ENCODE measurements at regions not wholly inside any gene's neighbourhood (a gene's known extent, or its start where the extent isn't known, plus 50 kb on each side); places are given as distances from the start of the nearest gene placed in this dataset.

DNA sequence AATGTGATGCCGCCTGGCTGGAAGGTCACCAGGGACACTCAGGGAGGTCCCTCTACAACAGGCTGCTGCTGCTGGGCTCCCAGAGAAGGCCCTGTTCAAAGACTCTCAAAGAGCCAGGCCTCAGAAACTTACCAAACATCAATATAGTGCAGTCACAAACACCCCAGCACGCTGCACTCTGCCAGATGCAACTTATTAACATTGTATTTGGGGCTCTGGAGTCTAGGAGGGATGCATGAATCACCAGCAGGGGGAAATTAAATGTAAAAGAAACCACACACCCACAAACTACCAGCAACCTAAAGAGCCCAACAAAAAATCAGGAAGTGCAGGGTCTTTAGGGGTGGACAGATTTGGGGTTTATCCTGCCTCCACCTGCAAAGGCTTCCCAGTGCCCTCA lies 74.6 kb upstream of the SPATA12 start:
- no peak for DNase-seq (ENCODE audit: low read depth in 4 of 4, low spot score in 3 of 4)

- no peak for DNase-seq (ENCODE audit: low read depth in 4 of 4, low spot score in 3 of 4)
Observed at GRCh38 chr3:56985460-56985859, 75.0 kb upstream of the SPATA12 start.

GRCh38 chr3:56983427-56983826 lies 77.0 kb upstream of the SPATA12 start:
- DNase-seq (ENCODE audit: low read depth in 4 of 4, low spot score in 3 of 4), result no peak

DNA sequence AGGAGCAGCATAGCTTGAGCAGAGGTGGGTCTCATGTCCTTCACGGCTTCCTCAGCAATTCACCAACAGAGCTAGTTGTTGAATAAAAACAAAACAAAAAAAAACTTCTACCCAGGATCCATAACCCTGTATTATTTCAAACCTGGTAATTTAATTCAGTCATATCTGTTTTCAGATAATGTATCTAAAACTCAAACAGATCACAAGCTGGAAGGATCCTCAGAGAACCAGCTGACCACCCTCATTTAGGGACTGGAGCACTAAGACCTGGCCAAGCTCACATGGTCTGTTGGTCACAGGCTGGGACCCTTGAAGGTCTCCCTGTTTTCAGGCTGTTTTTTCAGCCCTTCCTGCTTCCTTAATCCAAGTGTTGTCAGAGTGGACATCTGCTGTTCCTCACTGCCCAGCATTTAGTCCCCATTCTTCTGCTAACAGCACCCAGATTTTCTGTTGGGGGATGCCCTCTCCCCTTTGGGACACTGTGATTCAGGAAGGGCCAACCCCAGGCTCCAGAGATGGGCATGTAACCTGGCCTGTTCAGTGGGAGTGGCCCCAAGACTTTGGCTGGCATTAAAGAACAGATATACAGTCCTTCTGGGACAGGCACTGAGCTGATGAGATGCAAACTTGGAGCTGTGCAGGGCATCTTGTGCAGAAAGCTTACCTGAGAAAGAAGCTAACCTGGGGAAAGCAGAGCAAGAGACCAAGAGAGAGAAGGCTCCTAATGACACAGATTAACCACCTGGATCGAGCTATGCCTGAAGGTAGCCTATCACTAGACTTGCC lies 78.8 kb upstream of the SPATA12 start:
- DNase-seq (ENCODE audit: low read depth in 4 of 4, low spot score in 3 of 4), result no peak

DNA sequence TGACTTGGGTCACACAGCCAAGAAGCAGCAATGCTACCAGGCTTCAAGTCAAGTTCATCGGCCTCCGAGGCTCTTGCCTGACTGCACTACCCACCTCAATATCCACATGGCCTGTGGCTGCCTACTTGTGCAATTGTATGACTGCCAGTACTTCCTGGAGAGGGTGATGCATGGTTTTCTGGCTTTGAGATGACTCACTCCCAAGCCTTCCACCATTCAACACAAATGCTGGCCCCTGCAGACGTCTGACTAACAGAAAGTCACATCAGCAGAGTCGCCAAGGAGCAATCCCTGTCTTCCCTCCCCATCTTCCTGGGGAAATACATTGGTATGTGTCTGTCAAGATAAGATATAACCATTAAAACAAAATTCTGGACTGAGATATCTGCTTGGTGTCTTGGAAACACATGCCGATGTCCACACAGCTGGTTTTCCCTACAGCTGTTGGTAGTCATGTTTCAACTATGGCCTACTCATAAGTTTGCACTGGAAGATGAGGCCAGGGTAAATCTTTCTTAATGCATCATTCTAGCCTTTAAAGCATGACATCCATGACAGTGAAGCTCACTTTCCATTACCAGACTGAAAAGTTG lies 79.6 kb upstream of the SPATA12 start:
- DNase-seq (ENCODE audit: low read depth in 4 of 4, low spot score in 3 of 4), result no peak

- no peak for DNase-seq (ENCODE audit: low read depth in 4 of 4, low spot score in 3 of 4)
Observed at GRCh38 chr3:56980243-56980642, 80.2 kb upstream of the SPATA12 start.

DNA sequence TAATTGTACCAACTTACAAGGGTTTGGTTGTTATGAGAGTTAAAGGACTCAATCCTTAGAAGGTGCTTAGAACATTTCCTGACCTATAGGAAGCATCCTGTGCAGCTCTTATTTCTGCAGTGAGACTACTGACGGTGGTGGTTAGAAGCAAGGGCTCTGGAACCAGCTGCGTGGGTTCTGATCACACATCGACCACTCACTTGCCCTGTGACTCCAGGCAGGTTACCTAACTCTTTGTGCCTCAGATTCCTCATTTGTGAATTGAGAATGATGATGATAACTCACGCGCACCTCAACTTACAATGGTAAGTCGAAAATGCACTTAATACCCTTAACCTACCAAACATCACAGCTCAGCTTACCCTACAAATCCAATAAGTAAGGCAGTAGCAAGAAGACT lies 80.7 kb upstream of the SPATA12 start:
- no peak for DNase-seq (ENCODE audit: low read depth in 4 of 4, low spot score in 3 of 4)

DNA sequence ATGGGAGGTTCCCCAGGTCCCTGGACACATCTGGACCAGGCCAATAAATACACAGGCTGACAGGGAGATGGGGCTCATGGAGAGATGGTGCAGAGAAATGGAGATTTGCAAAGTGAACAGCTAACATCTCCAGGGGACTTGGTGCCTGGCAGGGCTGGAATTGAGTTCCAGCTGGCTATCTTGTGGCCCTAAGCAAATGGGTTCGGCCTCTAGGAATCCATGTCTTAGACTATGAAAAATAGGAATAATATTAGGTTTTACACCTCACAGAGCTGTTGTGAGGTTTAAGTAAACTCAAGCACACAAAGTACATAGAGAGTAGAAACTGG lies 82.9 kb upstream of the SPATA12 start:
- DNase-seq (ENCODE audit: low read depth in 4 of 4, low spot score in 3 of 4), result no peak

GRCh38 chr3:56976651-56977560 lies 83.6 kb upstream of the SPATA12 start:
- no peak for DNase-seq (ENCODE audit: low read depth in 4 of 4, low spot score in 3 of 4)

DNA sequence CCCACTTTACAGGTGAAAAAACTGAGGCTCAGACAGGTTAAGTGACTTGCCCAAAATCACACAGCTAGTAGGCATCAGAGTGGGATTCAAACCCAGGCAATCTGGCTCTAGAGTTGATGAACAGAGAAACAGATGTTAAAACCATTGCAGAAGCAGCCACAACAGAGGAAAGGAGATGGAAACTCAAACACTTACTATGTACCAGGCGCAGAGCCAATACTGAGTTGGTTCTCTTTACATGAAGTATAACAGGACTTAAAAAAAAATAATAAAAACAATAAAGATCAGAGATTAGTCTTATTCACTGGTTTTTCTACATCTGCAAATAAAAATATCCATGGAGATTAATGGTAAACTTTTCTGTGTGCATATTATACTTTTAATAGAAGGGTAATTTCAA lies 84.9 kb upstream of the SPATA12 start:
- DNase-seq (ENCODE audit: low read depth in 4 of 4, low spot score in 3 of 4), result no peak

DNA sequence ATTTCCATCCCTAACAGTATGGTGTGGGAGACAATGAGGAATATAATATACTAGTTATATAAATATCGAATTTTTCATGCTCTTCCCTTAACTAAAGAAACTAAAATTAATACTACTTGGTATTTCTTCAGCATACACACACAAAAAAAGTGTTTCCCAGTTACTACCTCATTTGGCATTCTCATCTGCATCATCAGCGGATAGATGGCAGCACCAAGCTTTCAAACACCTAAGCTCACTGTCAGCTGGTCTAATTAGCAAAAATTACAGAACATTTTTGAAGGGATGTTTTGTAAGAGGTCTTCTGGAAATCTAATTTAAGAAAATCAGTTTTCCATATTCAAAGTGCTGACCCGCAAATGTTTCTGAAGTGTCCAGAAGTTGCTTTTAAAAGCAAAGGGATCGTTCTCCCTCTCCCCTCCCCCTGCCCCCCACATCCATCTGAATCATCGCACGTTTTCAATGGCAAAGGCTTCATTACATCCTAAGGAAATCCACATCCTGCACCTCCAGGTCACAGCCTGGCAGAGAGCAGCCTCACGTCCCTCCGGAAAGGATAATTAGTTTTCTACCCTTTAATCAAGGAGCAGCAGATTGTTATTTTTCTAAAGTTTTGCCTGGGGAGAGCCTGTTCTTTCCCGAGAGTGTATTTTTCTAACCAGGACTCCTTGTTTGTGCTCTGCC lies 86.1 kb upstream of the SPATA12 start:
- no peak for DNase-seq (ENCODE audit: low read depth in 4 of 4, low spot score in 3 of 4)

- no peak for DNase-seq (ENCODE audit: low read depth in 4 of 4, low spot score in 3 of 4)
Observed at GRCh38 chr3:56971816-56972215, 88.6 kb upstream of the SPATA12 start.

DNA sequence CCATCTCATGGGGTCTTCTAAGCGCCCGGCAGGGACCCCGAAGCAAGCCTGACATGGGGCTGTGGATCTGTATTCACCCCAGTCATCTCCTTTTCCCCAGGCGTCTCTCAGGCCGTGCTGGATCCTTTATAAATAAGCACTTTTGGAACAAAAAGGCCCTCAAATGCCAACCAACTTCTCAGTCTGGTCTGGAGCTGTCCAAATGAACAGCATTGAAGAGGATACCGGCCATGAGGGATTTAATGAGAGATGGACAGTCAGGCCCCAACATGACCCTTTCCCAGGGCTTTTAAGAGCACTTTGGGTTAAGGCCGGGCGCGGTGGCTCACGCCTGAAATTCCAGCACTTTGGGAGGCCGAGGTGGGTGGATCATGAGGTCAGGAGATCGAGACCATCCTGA lies 89.2 kb upstream of the SPATA12 start:
- DNase-seq (ENCODE audit: low read depth in 4 of 4, low spot score in 3 of 4), result no peak

GRCh38 chr3:56970461-56970879 lies 90.0 kb upstream of the SPATA12 start:
- no peak for DNase-seq (ENCODE audit: low read depth in 4 of 4, low spot score in 3 of 4)

DNA sequence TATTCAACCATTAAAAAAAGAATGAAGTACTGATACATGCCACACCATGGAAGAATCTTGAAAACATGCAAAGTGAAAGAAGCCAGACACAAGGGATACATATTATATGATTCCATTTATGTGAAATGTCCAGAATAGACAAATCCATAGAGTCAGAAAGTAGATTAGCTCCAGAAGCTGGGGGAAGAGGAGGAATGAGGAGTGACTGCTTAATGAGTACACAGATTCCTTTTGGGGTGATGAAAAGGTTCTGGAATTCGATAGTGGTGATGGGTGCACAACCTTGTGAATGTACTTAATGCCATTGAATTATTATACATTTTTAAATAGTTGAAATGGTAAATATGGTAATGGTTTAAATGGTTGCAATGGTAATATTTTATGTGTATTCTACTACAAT lies 90.6 kb upstream of the SPATA12 start:
- no peak for DNase-seq (ENCODE audit: low read depth in 4 of 4, low spot score in 3 of 4)

DNA sequence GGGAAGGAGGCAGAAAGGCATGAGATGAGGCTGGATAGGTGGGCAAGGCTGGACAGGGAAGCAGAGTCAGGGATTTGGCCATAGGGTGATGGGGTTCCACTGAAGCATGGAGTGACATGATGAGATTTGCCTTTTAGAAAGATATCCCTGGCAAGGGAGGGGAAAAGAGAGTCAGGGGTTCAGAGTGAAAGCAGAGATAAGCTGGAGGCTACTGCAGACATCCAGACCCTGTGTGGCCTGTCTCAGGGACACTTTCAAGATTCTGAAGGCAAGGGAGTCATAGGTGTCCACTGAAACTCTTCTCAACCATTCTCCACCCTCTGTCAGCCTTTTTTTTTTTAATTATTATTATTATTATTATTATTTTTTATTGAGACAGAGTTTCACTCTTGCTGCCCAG lies 94.0 kb upstream of the SPATA12 start:
- DNase-seq (ENCODE audit: low read depth in 4 of 4, low spot score in 3 of 4), result no peak

DNA sequence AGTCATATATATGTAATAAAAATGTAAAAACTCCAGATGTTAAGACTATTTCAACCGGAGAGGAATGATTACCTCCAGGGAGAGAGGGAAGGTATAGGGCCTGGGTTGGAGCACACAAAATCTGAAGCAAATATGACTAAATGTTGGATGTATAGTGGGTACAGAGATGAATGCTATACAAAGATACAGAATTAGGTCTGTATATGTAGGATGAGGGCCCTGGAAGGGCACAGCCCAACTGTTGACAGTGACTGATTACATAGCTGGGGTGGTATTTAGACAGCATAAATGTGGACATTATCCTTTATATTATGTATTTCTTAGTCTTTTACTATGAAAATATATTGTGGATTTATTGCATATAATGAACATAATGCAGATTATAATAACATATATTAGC lies 94.4 kb upstream of the SPATA12 start:
- DNase-seq (ENCODE audit: low read depth in 4 of 4, low spot score in 3 of 4), result no peak

- no peak for DNase-seq (ENCODE audit: low read depth in 4 of 4, low spot score in 3 of 4)
Observed at GRCh38 chr3:56962922-56963321, 97.5 kb upstream of the SPATA12 start.

DNA sequence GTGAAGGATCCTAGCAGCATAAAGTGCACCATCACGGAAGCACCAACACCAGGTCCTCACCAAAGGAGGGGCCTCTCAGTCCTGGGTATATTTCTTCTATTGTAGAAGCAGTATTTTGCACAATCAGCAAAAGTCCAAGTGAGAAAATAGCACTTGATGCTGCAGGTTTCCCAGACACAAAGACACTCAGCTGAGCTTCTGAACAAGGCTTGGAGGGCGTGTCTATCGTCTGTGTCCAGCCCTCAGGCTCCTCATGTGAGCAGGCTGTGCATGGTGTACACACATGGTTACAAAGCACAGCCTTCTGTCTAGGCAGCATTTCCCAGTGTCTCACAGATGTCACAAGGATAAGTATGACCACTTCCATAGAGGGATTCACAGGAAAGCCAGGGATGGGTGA lies 98.3 kb upstream of the SPATA12 start:
- no peak for DNase-seq (ENCODE audit: low read depth in 4 of 4, low spot score in 3 of 4)

- no peak for DNase-seq (ENCODE audit: low read depth in 4 of 4, low spot score in 3 of 4)
Observed at GRCh38 chr3:56960234-56960917, 100.1 kb upstream of the SPATA12 start.

- DNase-seq (ENCODE audit: low read depth in 4 of 4, low spot score in 3 of 4), result no peak
Observed at GRCh38 chr3:56958879-56959278, 101.6 kb upstream of the SPATA12 start.

All from left renal pelvis (tissue), 4 donors.